IMR-90 (cell line): ENCODE measurements at regions not wholly inside any gene's neighbourhood (a gene's known extent, or its start where the extent isn't known, plus 50 kb on each side); places are given as distances from the start of the nearest gene placed in this dataset.

Experiments
- ATAC-seq: fragments of 200-7000 bp; cut with Tn5 transposase; 2 replicates; pipeline ENCODE4 v1.9.1; 2020; ENCODE audit warnings: low read depth, mild to moderate bottlenecking, moderate library complexity
- BruUV-seq: library from RNA; stranded (reverse); fragments of 400-500 nt; replicated peaks from 2 replicates; lab custom pipeline; 2021; lab: Mats Ljungman, UMichigan
- CTCF ChIA-PET: fragments of 300-600 bp; formaldehyde crosslinking; extraction: SDS; loops from one replicate; lab custom pipeline; 2021; ENCODE audit warnings: antibody characterized with exemption; lab: Yijun Ruan, JAX
- POLR2A ChIA-PET: fragments of 300-600 bp; sonication (Branson Sonifier 250); formaldehyde crosslinking; loops from one replicate; lab custom pipeline; 2022; ENCODE audit warnings: antibody characterized with exemption; ENCODE audit not compliant: unreplicated experiment; lab: Charles Lee
- DNase-seq: peaks from one replicate; pipeline ENCODE4 v3.0.0; 2013
- H2AFZ ChIP-seq: replicated peaks from 2 replicates; pipeline ENCODE3; 2013; ENCODE audit warnings: low read length, mild to moderate bottlenecking; ENCODE audit not compliant: poor library complexity
- H2AK5ac ChIP-seq: 2 replicates; pipeline ENCODE4 v1.6.1; 2013; ENCODE audit warnings: low read depth, low read length, inconsistent platforms
- H2AK9ac ChIP-seq: replicated peaks from 2 replicates; pipeline ENCODE3; 2013; ENCODE audit warnings: mild to moderate bottlenecking, low read depth, low read length, moderate library complexity; ENCODE audit not compliant: poor library complexity
- H2BK120ac ChIP-seq: 2 replicates; pipeline ENCODE4 v1.6.1; 2013; ENCODE audit warnings: low read depth, low read length, inconsistent platforms
- H2BK15ac ChIP-seq: 3 replicates; pipeline ENCODE4 v1.6.1; 2013; ENCODE audit warnings: low read depth, low read length, inconsistent platforms
- H2BK20ac ChIP-seq: 2 replicates; pipeline ENCODE4 v1.6.1; 2013; ENCODE audit warnings: low read depth, mild to moderate bottlenecking, inconsistent platforms, low read length, moderate library complexity
- H2BK5ac ChIP-seq: 2 replicates; pipeline ENCODE4 v1.6.1; 2013; ENCODE audit warnings: mild to moderate bottlenecking, low read depth, low read length, inconsistent platforms; ENCODE audit not compliant: poor library complexity, severe bottlenecking
- H3K14ac ChIP-seq: replicated peaks from 2 replicates; pipeline ENCODE4 v1.6.1; 2013; ENCODE audit warnings: low read depth, low read length, inconsistent platforms
- H3K18ac ChIP-seq: 2 replicates; pipeline ENCODE4 v1.6.1; 2013; ENCODE audit warnings: low read depth, low read length, control low read depth
- H3K23ac ChIP-seq: 2 replicates; pipeline ENCODE4 v1.6.1; 2013; ENCODE audit warnings: low read depth, low read length, inconsistent platforms
- H3K27ac ChIP-seq: 2 replicates; pipeline ENCODE4 v1.5.1; 2013; ENCODE audit warnings: mild to moderate bottlenecking, control low read depth, low read length; ENCODE audit not compliant: insufficient read depth
- H3K27me3 ChIP-seq: 2 replicates; pipeline ENCODE4 v1.6.1; 2013; ENCODE audit warnings: low read length; ENCODE audit not compliant: control insufficient read depth, insufficient read depth
- H3K36me3 ChIP-seq: 2 replicates; pipeline ENCODE4 v1.6.1; 2013; ENCODE audit warnings: low read length, mixed read lengths; ENCODE audit not compliant: control insufficient read depth, insufficient read depth
- H3K4ac ChIP-seq: 2 replicates; pipeline ENCODE4 v1.6.1; 2013; ENCODE audit warnings: low read depth, low read length, inconsistent platforms
- H3K4me1 ChIP-seq: 2 replicates; pipeline ENCODE4 v1.6.1; 2013; ENCODE audit warnings: low read length, mixed read lengths; ENCODE audit not compliant: control insufficient read depth, insufficient read depth
- H3K4me2 ChIP-seq: 2 replicates; pipeline ENCODE4 v1.6.1; 2013; ENCODE audit warnings: low read depth, mild to moderate bottlenecking, control low read depth, low read length, moderate library complexity
- H3K4me3 ChIP-seq: 2 replicates; pipeline ENCODE4 v1.5.1; 2013; ENCODE audit warnings: low read depth, mild to moderate bottlenecking, control low read depth, low read length, moderate library complexity; ENCODE audit not compliant: insufficient read depth
- H3K56ac ChIP-seq: 2 replicates; pipeline ENCODE4 v1.6.1; 2013; ENCODE audit warnings: low read length, inconsistent platforms; ENCODE audit not compliant: insufficient read depth; ENCODE audit errors: extremely low read depth
- H3K79me1 ChIP-seq, 2 experiments: 2 replicates each; pipeline ENCODE4 v1.6.1; 2013; ENCODE audit warnings: low read length in 2 of 2, inconsistent platforms in 1 of 2, low read depth in 1 of 2
- H3K9ac ChIP-seq: 2 replicates; pipeline ENCODE4 v1.6.1; 2013; ENCODE audit warnings: low read depth, low read length, control low read depth
- H3K9me1 ChIP-seq: 2 replicates; pipeline ENCODE4 v1.6.1; 2013; ENCODE audit warnings: low read length, inconsistent platforms; ENCODE audit not compliant: insufficient read depth
- H3K9me3 ChIP-seq: 2 replicates; pipeline ENCODE4 v1.6.1; 2013; ENCODE audit warnings: low read length; ENCODE audit not compliant: control insufficient read depth, insufficient read depth
- H4K20me1 ChIP-seq: 2 replicates; pipeline ENCODE4 v1.6.1; 2013; ENCODE audit warnings: low read length, inconsistent platforms; ENCODE audit not compliant: insufficient read depth
- H4K5ac ChIP-seq: 2 replicates; pipeline ENCODE4 v1.6.1; 2013; ENCODE audit warnings: mild to moderate bottlenecking, low read depth, low read length, control low read depth
- H4K8ac ChIP-seq, 2 experiments: 2 replicates each; pipeline ENCODE4 v1.6.1; 2013; ENCODE audit warnings: low read depth in 2 of 2, low read length in 2 of 2, control low read depth in 1 of 2, inconsistent platforms in 1 of 2
- H4K91ac ChIP-seq: 2 replicates; pipeline ENCODE4 v1.6.1; 2013; ENCODE audit warnings: low read depth, low read length, inconsistent platforms; ENCODE audit not compliant: insufficient read depth
- BHLHE40 ChIP-seq: fragments of 150-350 bp; IDR thresholded peaks from 2 replicates; pipeline ENCODE4 v1.6.1; 2016; ENCODE audit warnings: mild to moderate bottlenecking, low read depth, low read length
- CEBPB ChIP-seq: IDR thresholded peaks from 2 replicates; pipeline ENCODE4 v1.6.1; 2012; ENCODE audit warnings: low read depth, low read length, improper control_type of control experiment
- MAFK ChIP-seq: IDR thresholded peaks from 2 replicates; pipeline ENCODE4 v1.6.1; 2012; ENCODE audit warnings: low read depth, low read length, improper control_type of control experiment
- MAZ ChIP-seq: IDR thresholded peaks from 2 replicates; pipeline ENCODE4 v1.6.1; 2012; ENCODE audit warnings: low read depth, mild to moderate bottlenecking, low read length, improper control_type of control experiment, moderate library complexity, borderline replicate concordance
- MXI1 ChIP-seq: IDR thresholded peaks from 2 replicates; pipeline ENCODE4 v1.6.1; 2012; ENCODE audit warnings: low read depth, mild to moderate bottlenecking, low read length, moderate library complexity, borderline replicate concordance
- POLR2A ChIP-seq: IDR thresholded peaks from 2 replicates; pipeline ENCODE4 v1.6.1; 2012; ENCODE audit warnings: mild to moderate bottlenecking, low read depth, low read length
- RAD21 ChIP-seq: IDR thresholded peaks from 2 replicates; pipeline ENCODE4 v1.6.1; 2012; ENCODE audit warnings: low read length, improper control_type of control experiment
- RFX5 ChIP-seq: IDR thresholded peaks from 2 replicates; pipeline ENCODE4 v1.8.0; 2012; ENCODE audit warnings: low read depth, mild to moderate bottlenecking, low read length, moderate library complexity
- WGBS, 2 experiments: methylation state at CpG; one replicate each; pipeline versions ENCODE4 v1.1.5 to v1.1.7; 2013; ENCODE audit warnings: missing lambda C conversion rate in 2 of 2; ENCODE audit not compliant: insufficient read length in 1 of 2; ENCODE audit errors: extremely low coverage in 2 of 2; 5-methylcytosine and 5-hydroxymethylcytosine counted together
- dilution Hi-C: fragments of 300-500 bp; cut with HindIII; formaldehyde crosslinking; loops from one replicate; pipeline ENCODE4 v1.14.3; 2018; ENCODE audit warnings: low sequenced_read_pairs; ENCODE audit not compliant: unreplicated experiment
- in situ Hi-C: fragments of 300-500 bp; cut with MboI; formaldehyde crosslinking; loops from 3 replicates; pipeline ENCODE4 v1.14.3; 2019; ENCODE audit warnings: low sequenced_read_pairs, inconsistent platforms, mixed read lengths
- intact Hi-C: fragments of 100-400 bp; cut with micrococcal nuclease; formaldehyde crosslinking; loops from 2 replicates; pipeline ENCODE4 v1.10.0; 2022

DNA sequence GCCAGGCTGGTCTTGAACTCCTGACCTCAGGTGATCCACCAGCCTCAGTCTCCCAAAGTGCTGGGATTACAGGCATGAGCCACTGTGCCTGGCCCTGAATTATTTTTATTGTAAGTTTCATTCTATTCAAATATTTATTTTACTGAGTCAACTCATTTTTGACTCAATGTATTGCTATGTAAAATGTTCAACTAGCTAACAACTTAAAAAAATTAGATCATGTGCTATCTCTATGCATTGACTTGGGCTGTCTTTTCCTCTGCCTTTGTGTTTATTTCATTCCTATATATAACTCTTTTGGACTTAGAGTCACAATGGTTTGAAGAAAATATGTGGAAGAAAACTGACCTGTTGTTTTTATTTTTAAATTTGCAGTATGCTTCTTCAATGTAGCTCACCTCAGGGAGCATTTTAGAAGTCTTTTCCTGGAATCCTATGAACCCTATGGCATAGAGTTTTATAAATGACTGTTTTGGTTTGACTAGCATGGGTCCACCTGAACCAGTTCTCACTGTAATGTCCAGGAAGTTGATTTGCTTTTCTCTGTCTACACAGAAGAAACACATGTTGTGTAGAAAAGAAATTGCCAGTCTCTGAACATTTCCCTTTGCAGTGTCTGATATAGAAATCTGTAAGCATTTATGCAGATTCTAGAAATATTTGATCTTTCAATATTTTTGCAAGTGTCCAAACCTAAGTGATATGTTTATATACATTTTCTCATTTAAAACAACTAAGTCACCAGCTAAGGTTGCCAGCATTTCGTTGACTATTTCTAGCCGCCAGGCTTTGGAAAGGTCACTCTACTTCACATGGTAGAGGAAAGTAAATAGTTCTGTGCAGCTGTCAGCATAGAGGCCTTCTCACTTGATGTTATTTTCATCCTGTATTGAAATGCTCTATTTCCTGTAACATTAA is 138.8 kb downstream of the PCSK1 start (continued):
- TF ChIP-seq RAD21 (no peak), CEBPB (no peak), MAFK (0 out of 2 replicates have a peak, but pooled peaks have one; percentile 24)

DNA sequence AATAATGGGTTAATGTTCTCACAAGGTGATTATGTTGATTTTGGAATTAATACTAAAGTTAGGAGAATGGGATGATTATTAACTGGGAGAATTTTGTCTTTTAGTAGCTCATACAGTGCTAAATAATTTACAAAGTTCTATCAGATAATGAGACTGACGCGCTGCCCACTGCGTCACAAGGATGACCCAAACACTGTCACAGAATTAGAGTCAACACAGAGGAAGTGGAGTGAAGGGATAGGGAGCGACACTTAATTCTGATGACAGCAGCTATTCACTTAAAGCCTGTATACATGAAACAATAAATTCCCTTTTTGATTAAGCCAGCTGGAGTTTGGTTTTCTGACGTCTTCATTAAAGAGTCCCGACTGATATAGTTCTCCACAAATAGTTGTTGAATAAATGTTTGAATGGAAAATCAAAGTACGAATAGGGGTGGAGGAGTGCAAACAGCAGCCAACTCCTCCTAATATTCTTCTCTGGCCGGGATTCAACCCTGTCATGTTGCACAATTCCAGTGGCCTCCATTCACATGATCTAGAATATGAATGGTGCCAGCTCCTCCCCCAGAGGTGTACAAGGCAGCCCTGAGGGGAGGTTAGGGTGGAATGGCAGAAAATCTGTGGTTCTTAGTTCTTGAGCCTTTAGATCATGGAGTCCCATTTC is 140.3 kb downstream of the PCSK1 start:
- in situ Hi-C loops = no loop called here
- peak overlapping the region; percentile 81 for H2BK120ac ChIP-seq
- peak overlapping the region; percentile 38 for H2BK5ac ChIP-seq
- H3K9me3 ChIP-seq = no peaks in the 10 kb centered on the region
- no TSS peak for BruUV-seq
- H3K9ac ChIP-seq = no peak overlapping the region
- no peak overlapping the region for H3K4me3 ChIP-seq
- dilution Hi-C loops = no loop called here
- no peaks in the 10 kb centered on the region for H3K27me3 ChIP-seq
- H4K8ac ChIP-seq = peak overlapping the region; percentile 11 to 81
- peak overlapping the region; percentile 76 for H4K5ac ChIP-seq
- POLR2A ChIA-PET = no interaction called here
- no peak overlapping the region for H3K4me2 ChIP-seq
- peak overlapping the region; percentile 96 for H2BK15ac ChIP-seq
- H2BK20ac ChIP-seq = peak overlapping the region; percentile 85
- peak overlapping the region; percentile 95 for H3K18ac ChIP-seq
- CTCF ChIA-PET = no interaction called here
- H3K4ac ChIP-seq = peak overlapping the region; percentile 80
- H3K36me3 ChIP-seq = no peaks in the 10 kb centered on the region
- peak overlapping the region; percentile 93 for H2AK5ac ChIP-seq
- intact Hi-C loops = loop anchor here (10.0 kb wide), 1 partner anchor 118 kb away; no protein-coding TSS in a partner anchor
- H4K91ac ChIP-seq = peak overlapping the region; percentile 91
- peak overlapping the region; percentile 83 for H3K14ac ChIP-seq
- H3K9me1 ChIP-seq = peaks cover 2% of the 10 kb centered on the region; the same call in 1 of the 2 replicates
- no peaks in the 10 kb centered on the region for H4K20me1 ChIP-seq
- no peak overlapping the region for H2AK9ac ChIP-seq
- peak overlapping the region; percentile 75; the same call in 1 of the 2 replicates for H3K27ac ChIP-seq
- peaks cover 0 to 3% of the 10 kb centered on the region in 2 experiments; a peak in 1 of 4 replicates for H3K79me1 ChIP-seq
- no peak for ATAC-seq
- 100% methylated on average over 1 of the region's 8 CpGs; no CpG with 5 or more reads in 1 of the 2 experiments for WGBS, 2 experiments
- TF ChIP-seq MAZ = no peak
- no peak for TF ChIP-seq MXI1
- TF ChIP-seq POLR2A = no peak
- TF ChIP-seq BHLHE40 = no peak
- 0 out of 2 replicates have a peak, but pooled peaks have one; percentile 26 for TF ChIP-seq CEBPB
- TF ChIP-seq MAFK = no peak
- TF ChIP-seq RFX5 = no peak
- no peak overlapping the region for H3K23ac ChIP-seq
- H3K4me1 ChIP-seq = peaks cover 16% of the 10 kb centered on the region
- no peak for DNase-seq
- no peak overlapping the region for H2AFZ ChIP-seq
- no peak overlapping the region for H3K56ac ChIP-seq
